Psoas muscle (tissue), 7 donors: ENCODE measurements at regions not wholly inside any gene's neighbourhood (a gene's known extent, or its start where the extent isn't known, plus 50 kb on each side); places are given as distances from the start of the nearest gene placed in this dataset.

Experiments used
- ATAC-seq, 4 donors: fragments of 200-7000 bp; cut with Tn5 transposase; one replicate each; pipeline ENCODE4 v1.9.1; 2020; ENCODE audit warnings: moderate library complexity in 3 of 4, mild to moderate bottlenecking in 2 of 4
- DNase-seq, 2 donors: peaks; one replicate each; pipeline ENCODE4 v3.0.0-alpha.2; 2020
- H3K27ac ChIP-seq: fragments of 200-600 bp; one replicate; pipeline ENCODE4 v1.8.0; 2022
- H3K27me3 ChIP-seq, 3 donors: fragments of 200-600 bp in 1 of 3; one replicate each; pipeline versions ENCODE4 v1.6.1 to v1.8.0; 2013 to 2022; ENCODE audit warnings: low read length in 2 of 3, mild to moderate bottlenecking in 2 of 3, moderate library complexity in 1 of 3; ENCODE audit not compliant: insufficient read depth in 3 of 3
- H3K36me3 ChIP-seq, 2 donors: fragments of 200-600 bp in 1 of 2; one replicate each; pipeline versions ENCODE4 v1.6.1 to v1.8.0; 2013 to 2022; ENCODE audit warnings: low read depth in 1 of 2, mild to moderate bottlenecking in 1 of 2, moderate library complexity in 1 of 2; ENCODE audit not compliant: insufficient read depth in 1 of 2
- H3K4me1 ChIP-seq: fragments of 200-600 bp; one replicate; pipeline ENCODE4 v1.8.0; 2022
- H3K4me3 ChIP-seq: fragments of 200-600 bp; one replicate; pipeline ENCODE4 v1.8.0; 2022; ENCODE audit warnings: mild to moderate bottlenecking
- H3K9me3 ChIP-seq: fragments of 200-600 bp; one replicate; pipeline ENCODE4 v1.8.0; 2022
- WGBS, 3 donors: extraction: QIAGEN DNeasy Blood & Tissue Kit; methylation state at CpG; one replicate each; pipeline versions ENCODE4 v1.1.6 to v1.1.7; 2013; 5-methylcytosine and 5-hydroxymethylcytosine counted together
- intact Hi-C, 2 donors: fragments of 100-400 bp; cut with DNase I; formaldehyde crosslinking; loops; one replicate each; pipeline versions ENCODE4 v1.11.0 to v1.14.2; 2022
- TF ChIP-seq, protein P1 (sequence below): fragments of 200-600 bp; IDR thresholded peaks from one replicate; pipeline ENCODE4 v1.8.0; 2022; ENCODE audit warnings: antibody characterized with exemption
- donor health status: healthy with polysubstance abuse.
- donor health status: DM: no; HTN: no; CAD: no; lungs with moderate emphysema.
- donor health status: Bipolar disorder and iron deficiency.
- donor health status: healthy.
- donor health status: DM: yes; HTN: yes; CAD: no.
- donor health status: DM: no; HTN: no; CAD: no.
- donor health status: DM: yes; HTN: yes; CAD: no.

DNA sequence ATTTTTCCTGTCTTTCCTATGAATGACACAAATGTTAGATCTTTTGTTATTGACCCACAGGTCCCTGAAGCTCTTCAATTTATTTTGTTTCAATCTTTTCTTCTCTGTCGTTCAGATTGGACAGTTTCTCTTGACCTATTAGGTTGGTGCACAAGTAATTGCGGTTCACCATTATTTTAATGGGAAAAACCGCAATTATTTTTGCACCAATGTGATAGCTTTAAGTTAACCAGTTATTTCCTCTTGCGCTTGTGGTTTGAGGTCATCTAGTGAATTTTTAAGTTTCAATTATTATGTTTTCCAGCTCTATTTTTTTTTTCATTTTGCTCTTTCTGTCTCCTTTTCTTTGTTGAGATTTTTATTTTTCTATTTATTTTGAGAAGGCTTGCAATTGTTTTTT lies 399.2 kb downstream of the INHBA start:
- no peak overlapping the region for H3K27ac ChIP-seq
- H3K36me3 ChIP-seq: no peaks in the 10 kb centered on the region
- H3K27me3 ChIP-seq: peaks cover 0 to 2% (median 0%) of the 10 kb centered on the region in 3 donors
- WGBS, 3 donors: 92 to 93% (median 93%) methylated on average over 4 of the region's 4 CpGs
- no peak for DNase-seq
- intact Hi-C loops: no loop called here
- H3K4me1 ChIP-seq: no peaks in the 10 kb centered on the region
- H3K4me3 ChIP-seq: no peak overlapping the region
- no peak for ATAC-seq
- no peaks in the 10 kb centered on the region for H3K9me3 ChIP-seq
- TF ChIP-seq, protein P1, sequence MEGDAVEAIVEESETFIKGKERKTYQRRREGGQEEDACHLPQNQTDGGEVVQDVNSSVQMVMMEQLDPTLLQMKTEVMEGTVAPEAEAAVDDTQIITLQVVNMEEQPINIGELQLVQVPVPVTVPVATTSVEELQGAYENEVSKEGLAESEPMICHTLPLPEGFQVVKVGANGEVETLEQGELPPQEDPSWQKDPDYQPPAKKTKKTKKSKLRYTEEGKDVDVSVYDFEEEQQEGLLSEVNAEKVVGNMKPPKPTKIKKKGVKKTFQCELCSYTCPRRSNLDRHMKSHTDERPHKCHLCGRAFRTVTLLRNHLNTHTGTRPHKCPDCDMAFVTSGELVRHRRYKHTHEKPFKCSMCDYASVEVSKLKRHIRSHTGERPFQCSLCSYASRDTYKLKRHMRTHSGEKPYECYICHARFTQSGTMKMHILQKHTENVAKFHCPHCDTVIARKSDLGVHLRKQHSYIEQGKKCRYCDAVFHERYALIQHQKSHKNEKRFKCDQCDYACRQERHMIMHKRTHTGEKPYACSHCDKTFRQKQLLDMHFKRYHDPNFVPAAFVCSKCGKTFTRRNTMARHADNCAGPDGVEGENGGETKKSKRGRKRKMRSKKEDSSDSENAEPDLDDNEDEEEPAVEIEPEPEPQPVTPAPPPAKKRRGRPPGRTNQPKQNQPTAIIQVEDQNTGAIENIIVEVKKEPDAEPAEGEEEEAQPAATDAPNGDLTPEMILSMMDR: no peak

DNA sequence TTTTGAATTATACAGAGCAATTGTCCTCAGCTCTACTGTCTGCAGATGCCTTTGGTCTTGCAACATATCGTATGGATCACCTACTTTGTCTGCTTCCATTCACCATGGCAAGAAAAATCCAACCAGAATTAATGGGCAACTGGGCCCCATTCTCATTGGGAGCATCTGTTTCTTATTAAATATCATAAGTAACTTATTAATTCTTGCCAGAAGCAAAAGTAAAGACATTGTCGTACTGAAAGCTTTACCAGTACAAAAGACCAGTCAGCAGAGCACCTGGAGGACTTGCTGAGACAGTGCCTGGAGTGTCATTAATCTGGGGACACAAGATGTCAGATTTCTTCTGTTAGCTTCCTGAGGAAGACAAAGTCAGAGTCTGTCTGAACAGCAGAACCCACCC lies 404.5 kb downstream of the INHBA start:
- DNase-seq: no peak

DNA sequence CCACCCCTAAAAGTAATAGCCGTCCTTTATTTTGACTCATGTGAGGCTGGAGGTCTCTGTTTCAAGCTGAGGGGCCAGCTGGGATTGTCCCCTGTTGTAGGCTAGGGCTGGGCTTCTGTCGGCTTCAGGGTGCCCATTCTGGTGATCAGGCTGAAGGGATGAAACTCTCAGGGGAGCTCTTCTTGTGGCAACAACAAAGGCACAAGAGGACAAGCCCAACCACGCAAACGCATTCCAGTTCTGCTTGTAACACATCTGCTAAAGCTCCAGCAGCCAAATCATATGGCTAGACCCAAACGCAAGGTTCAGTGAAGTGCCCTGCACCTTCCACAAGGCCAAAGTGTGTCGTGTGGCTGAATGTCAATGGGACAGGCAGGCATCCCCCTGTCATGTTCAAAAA lies 405.7 kb downstream of the INHBA start:
- WGBS, 3 donors: 55 to 69% (median 67%) methylated on average over 6 of the region's 6 CpGs
- intact Hi-C loops: no loop called here
- H3K4me1 ChIP-seq: no peaks in the 10 kb centered on the region
- ATAC-seq: no peak
- no peak overlapping the region for H3K27ac ChIP-seq
- H3K4me3 ChIP-seq: no peak overlapping the region
- H3K36me3 ChIP-seq: no peaks in the 10 kb centered on the region
- TF ChIP-seq, protein P1: no peak
- no peaks in the 10 kb centered on the region for H3K9me3 ChIP-seq
- no peaks in the 10 kb centered on the region for H3K27me3 ChIP-seq
- no peak for DNase-seq

More for the DNA sequence above, 404.5 kb downstream of the INHBA start:
- WGBS, 3 donors: 69 to 81% (median 73%) methylated on average over 2 of the region's 2 CpGs
- intact Hi-C loops: no loop called here
- no peak for ATAC-seq
- Histone ChIP-seq H3K4me1 (no peaks in the 10 kb centered on the region), H3K27me3 (no peaks in the 10 kb centered on the region), H3K36me3 (no peaks in the 10 kb centered on the region), H3K9me3 (no peaks in the 10 kb centered on the region), H3K27ac (no peak overlapping the region), H3K4me3 (no peak overlapping the region)
- TF ChIP-seq, protein P1: no peak

DNA sequence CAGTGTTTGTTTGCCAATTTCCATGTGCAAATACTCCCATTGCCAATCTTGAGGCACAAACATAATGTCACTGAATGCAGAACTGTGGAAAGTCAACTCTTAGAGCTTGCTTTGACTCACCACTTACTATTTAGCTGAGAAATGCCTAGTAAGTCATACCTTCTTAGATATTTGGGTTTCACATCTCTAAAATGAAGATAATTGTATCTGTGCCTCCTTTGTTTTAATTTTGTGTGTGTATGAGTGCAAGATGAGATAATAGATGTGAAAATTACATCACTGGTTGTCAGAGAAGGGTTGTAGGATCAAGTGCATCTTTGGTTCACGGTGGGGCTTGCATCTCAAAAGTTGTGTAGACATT lies 407.5 kb downstream of the INHBA start:
- Histone ChIP-seq H3K9me3 (no peaks in the 10 kb centered on the region), H3K36me3 (no peaks in the 10 kb centered on the region), H3K27ac (no peak overlapping the region), H3K27me3 (no peaks in the 10 kb centered on the region), H3K4me3 (no peak overlapping the region), H3K4me1 (no peaks in the 10 kb centered on the region)
- no peak for ATAC-seq
- intact Hi-C loops: no loop called here
- 75 to 87% (median 83%) methylated on average over 1 of the region's 1 CpG for WGBS, 3 donors
- TF ChIP-seq, protein P1: no peak
- DNase-seq: no peak
